ENCODE measurements at regions not wholly inside any gene's neighbourhood (a gene's known extent, or its start where the extent isn't known, plus 50 kb on each side); places are given as distances from the start of the nearest gene placed in this dataset.

DNA sequence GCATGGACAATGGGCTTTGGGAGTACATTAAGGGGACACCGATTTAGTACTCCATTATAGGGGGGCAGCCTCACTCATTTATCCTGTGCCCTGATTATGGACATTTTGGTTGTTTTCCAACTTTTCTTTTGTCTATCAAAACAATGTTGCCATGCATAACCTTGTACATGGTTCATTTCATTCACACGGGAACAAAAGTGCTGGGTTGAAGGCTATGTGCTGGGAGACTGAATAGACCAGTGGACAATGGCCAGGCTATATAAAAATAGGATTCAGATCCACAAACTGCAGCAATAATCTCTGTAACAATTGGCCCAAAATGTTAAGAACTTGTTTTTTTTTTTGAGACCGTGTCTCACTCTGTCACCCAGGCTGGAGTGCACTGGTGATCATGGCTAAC, 100.7 kb upstream of the GMDS start:
- Histone ChIP-seq H3K4me1 (ENCODE audit: insufficient read depth, low read length) (peaks cover 4% of the 10 kb centered on the region; the same call in 1 of the 2 replicates), H3K36me3 (replicated peaks in 1 of 2; ENCODE audit: control insufficient read depth in 1 of 2, insufficient read depth in 2 of 2, low read length in 2 of 2) (no peaks in the 10 kb centered on the region), H3K4me3 (replicated peaks in 1 of 3; ENCODE audit: insufficient read depth in 1 of 3, low read depth in 2 of 3, low read length in 3 of 3) (no peak overlapping the region), H3K27me3 (ENCODE audit: control insufficient read depth in 1 of 2, insufficient read depth in 2 of 2, low read length in 2 of 2) (no peaks in the 10 kb centered on the region), H4K20me1 (ENCODE audit: insufficient read depth, low read length) (no peaks in the 10 kb centered on the region), H2AFZ (ENCODE audit: low read length) (no peak overlapping the region), H3K4me2 (ENCODE audit: low read depth, low read length) (no peak overlapping the region), H3K9me3 (ENCODE audit: low read length) (no peaks in the 10 kb centered on the region), H3K79me2 (ENCODE audit: insufficient read depth, low read length) (no peaks in the 10 kb centered on the region), H3K9ac (ENCODE audit: insufficient read depth, low read depth, low read length) (no peak overlapping the region), H3K27ac (ENCODE audit: extremely low read length, insufficient read depth, low read length) (no peak overlapping the region)
- TF ChIP-seq ZNF530 (CRISPR knock-in tag; IDR thresholded peaks at IDR 0.05; ENCODE audit: low read depth) (no peak), ZNF747 (CRISPR knock-in tag; IDR thresholded peaks at IDR 0.05; ENCODE audit: borderline replicate concordance) (no peak), ZNF790 (CRISPR knock-in tag; IDR thresholded peaks at IDR 0.05; ENCODE audit: borderline replicate concordance) (no peak), MIXL1 (CRISPR knock-in tag; IDR thresholded peaks at IDR 0.05) (no peak), ZSCAN9 (CRISPR knock-in tag; IDR thresholded peaks at IDR 0.05; ENCODE audit: borderline replicate concordance) (no peak), ZNF766 (CRISPR knock-in tag; IDR thresholded peaks at IDR 0.05; ENCODE audit: borderline replicate concordance) (no peak), SAFB2 (CRISPR knock-in tag; IDR thresholded peaks at IDR 0.05; ENCODE audit: borderline replicate concordance, low read depth) (no peak), MAF1 (CRISPR knock-in tag; IDR thresholded peaks at IDR 0.05; ENCODE audit: borderline replicate concordance) (no peak)
- TF ChIP-seq, protein P1, sequence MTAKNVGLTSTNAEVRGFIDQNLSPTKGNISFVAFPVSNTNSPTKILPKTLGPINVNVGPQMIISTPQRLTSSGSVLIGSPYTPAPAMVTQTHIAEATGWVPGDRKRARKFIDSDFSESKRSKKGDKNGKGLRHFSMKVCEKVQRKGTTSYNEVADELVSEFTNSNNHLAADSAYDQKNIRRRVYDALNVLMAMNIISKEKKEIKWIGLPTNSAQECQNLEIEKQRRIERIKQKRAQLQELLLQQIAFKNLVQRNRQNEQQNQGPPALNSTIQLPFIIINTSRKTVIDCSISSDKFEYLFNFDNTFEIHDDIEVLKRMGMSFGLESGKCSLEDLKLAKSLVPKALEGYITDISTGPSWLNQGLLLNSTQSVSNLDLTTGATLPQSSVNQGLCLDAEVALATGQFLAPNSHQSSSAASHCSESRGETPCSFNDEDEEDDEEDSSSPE (CRISPR knock-in tag; IDR thresholded peaks at IDR 0.05) = no peak
- TF ChIP-seq, protein P2, sequence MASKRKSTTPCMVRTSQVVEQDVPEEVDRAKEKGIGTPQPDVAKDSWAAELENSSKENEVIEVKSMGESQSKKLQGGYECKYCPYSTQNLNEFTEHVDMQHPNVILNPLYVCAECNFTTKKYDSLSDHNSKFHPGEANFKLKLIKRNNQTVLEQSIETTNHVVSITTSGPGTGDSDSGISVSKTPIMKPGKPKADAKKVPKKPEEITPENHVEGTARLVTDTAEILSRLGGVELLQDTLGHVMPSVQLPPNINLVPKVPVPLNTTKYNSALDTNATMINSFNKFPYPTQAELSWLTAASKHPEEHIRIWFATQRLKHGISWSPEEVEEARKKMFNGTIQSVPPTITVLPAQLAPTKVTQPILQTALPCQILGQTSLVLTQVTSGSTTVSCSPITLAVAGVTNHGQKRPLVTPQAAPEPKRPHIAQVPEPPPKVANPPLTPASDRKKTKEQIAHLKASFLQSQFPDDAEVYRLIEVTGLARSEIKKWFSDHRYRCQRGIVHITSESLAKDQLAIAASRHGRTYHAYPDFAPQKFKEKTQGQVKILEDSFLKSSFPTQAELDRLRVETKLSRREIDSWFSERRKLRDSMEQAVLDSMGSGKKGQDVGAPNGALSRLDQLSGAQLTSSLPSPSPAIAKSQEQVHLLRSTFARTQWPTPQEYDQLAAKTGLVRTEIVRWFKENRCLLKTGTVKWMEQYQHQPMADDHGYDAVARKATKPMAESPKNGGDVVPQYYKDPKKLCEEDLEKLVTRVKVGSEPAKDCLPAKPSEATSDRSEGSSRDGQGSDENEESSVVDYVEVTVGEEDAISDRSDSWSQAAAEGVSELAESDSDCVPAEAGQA (IDR thresholded peaks at IDR 0.05; ENCODE audit: low read depth) = no peak
- TF ChIP-seq, protein P2 (CRISPR knock-in tag; IDR thresholded peaks at IDR 0.05; ENCODE audit: borderline replicate concordance) = no peak
- BruUV-seq (replicated peaks) = no TSS peak
- FAIRE-seq = no peak
- intact Hi-C loops (cut with micrococcal nuclease; ENCODE audit: unreplicated experiment) (no loop called here), in situ Hi-C loops (cut with HindIII; ENCODE audit: extremely low pct_ligation_motif_present, low pct_unique_long_range_greater_than_20kb) (no loop called here)
- no peak for DNase-seq (ENCODE audit: low spot score)
- WGBS (ENCODE audit: low lambda C conversion rate) = 92% methylated on average over 3 of the region's 3 CpGs
- CTCF ChIA-PET (ENCODE audit: low intra/inter-chr PET ratio, low total read pairs) = no interaction called here
- no peak for ATAC-seq
- POLR2A ChIA-PET = no interaction called here
